ENCODE measurements at regions not wholly inside any gene's neighbourhood (a gene's known extent, or its start where the extent isn't known, plus 50 kb on each side); places are given as distances from the start of the nearest gene placed in this dataset.
"Not testable (repeated sequence)": the region's sequence is repeated elsewhere in the genome, so short reads cannot be mapped to it uniquely, and the experiment has no call there.

- H3K4me3 ChIP-seq (ENCODE audit: low read depth, low read length, poor library complexity, severe bottlenecking) = no peak overlapping the region
- H2AFZ ChIP-seq (ENCODE audit: low read length) = no peak overlapping the region
- TF ChIP-seq CTCF (IDR thresholded peaks at IDR 0.05; ENCODE audit: low read length) (no peak), EZH2 (IDR thresholded peaks at IDR 0.05; ENCODE audit: borderline replicate concordance, low read length) (no peak)
- H3K9me2 ChIP-seq (ENCODE audit: low read depth, low read length) = no peaks in the 10 kb centered on the region
- H3K27ac ChIP-seq (ENCODE audit: low read depth, low read length, poor library complexity, severe bottlenecking) = no peak overlapping the region
- H3K4me2 ChIP-seq (ENCODE audit: low read length) = no peak overlapping the region
- H3K27me3 ChIP-seq (ENCODE audit: insufficient read depth, low read length) = no peaks in the 10 kb centered on the region
- H3K9me3 ChIP-seq (ENCODE audit: low read length) = no peaks in the 10 kb centered on the region
- peaks cover 12% of the 10 kb centered on the region for H3K4me1 ChIP-seq (ENCODE audit: insufficient read depth, low read length, severe bottlenecking)
- no peaks in the 10 kb centered on the region for H4K20me1 ChIP-seq (ENCODE audit: insufficient read depth, low read length)
- H3K9ac ChIP-seq (ENCODE audit: low read length) = no peak overlapping the region
- no peaks in the 10 kb centered on the region for H3F3A ChIP-seq (ENCODE audit: insufficient read depth, low read length)
- no peaks in the 10 kb centered on the region for H3K36me3 ChIP-seq (ENCODE audit: insufficient read depth, low read length)
- no peaks in the 10 kb centered on the region for H3K79me2 ChIP-seq (ENCODE audit: insufficient read depth, low read length)
These were observed 245.0 kb downstream of the UTRN start for GRCh38 chr6:144530118-144530517.

GRCh38 chr6:144532238-144532637 is 247.1 kb downstream of the UTRN start:
- H3K9me3 ChIP-seq (ENCODE audit: low read length); H4K20me1 ChIP-seq (ENCODE audit: insufficient read depth, low read length); H3K27ac ChIP-seq (ENCODE audit: low read depth, low read length, poor library complexity, severe bottlenecking); H3K9ac ChIP-seq (ENCODE audit: low read length); H3F3A ChIP-seq (ENCODE audit: insufficient read depth, low read length); H3K79me2 ChIP-seq (ENCODE audit: insufficient read depth, low read length); H3K27me3 ChIP-seq (ENCODE audit: insufficient read depth, low read length); H2AFZ ChIP-seq (ENCODE audit: low read length); H3K4me2 ChIP-seq (ENCODE audit: low read length); H3K36me3 ChIP-seq (ENCODE audit: insufficient read depth, low read length); H3K4me3 ChIP-seq (ENCODE audit: low read depth, low read length, poor library complexity, severe bottlenecking); H3K9me2 ChIP-seq (ENCODE audit: low read depth, low read length): not testable (repeated sequence)
- H3K4me1 ChIP-seq (ENCODE audit: insufficient read depth, low read length, severe bottlenecking) = peaks cover 12% of the 10 kb centered on the region

- no peaks in the 10 kb centered on the region for H3K79me2 ChIP-seq (ENCODE audit: insufficient read depth, low read length)
- H3K27me3 ChIP-seq (ENCODE audit: insufficient read depth, low read length) = no peaks in the 10 kb centered on the region
- no peaks in the 10 kb centered on the region for H3K9me3 ChIP-seq (ENCODE audit: low read length)
- H3K4me2 ChIP-seq (ENCODE audit: low read length) = no peak overlapping the region
- H3K4me1 ChIP-seq (ENCODE audit: insufficient read depth, low read length, severe bottlenecking) = peaks cover 5% of the 10 kb centered on the region
- H3K9ac ChIP-seq (ENCODE audit: low read length) = no peak overlapping the region
- no peaks in the 10 kb centered on the region for H3K36me3 ChIP-seq (ENCODE audit: insufficient read depth, low read length)
- no peaks in the 10 kb centered on the region for H3F3A ChIP-seq (ENCODE audit: insufficient read depth, low read length)
- H3K27ac ChIP-seq (ENCODE audit: low read depth, low read length, poor library complexity, severe bottlenecking) = no peak overlapping the region
- no peak for TF ChIP-seq CTCF (IDR thresholded peaks at IDR 0.05; ENCODE audit: low read length)
- no peak for TF ChIP-seq EZH2 (IDR thresholded peaks at IDR 0.05; ENCODE audit: borderline replicate concordance, low read length)
- no peak overlapping the region for H2AFZ ChIP-seq (ENCODE audit: low read length)
- H3K9me2 ChIP-seq (ENCODE audit: low read depth, low read length) = no peaks in the 10 kb centered on the region
- H4K20me1 ChIP-seq (ENCODE audit: insufficient read depth, low read length) = no peaks in the 10 kb centered on the region
- no peak overlapping the region for H3K4me3 ChIP-seq (ENCODE audit: low read depth, low read length, poor library complexity, severe bottlenecking)
These were observed 249.0 kb downstream of the UTRN start for GRCh38 chr6:144534180-144534579.

GRCh38 chr6:144535630-144536029 is 250.5 kb downstream of the UTRN start:
- Histone ChIP-seq H3K36me3 (ENCODE audit: insufficient read depth, low read length) (no peaks in the 10 kb centered on the region), H3K9me2 (ENCODE audit: low read depth, low read length) (no peaks in the 10 kb centered on the region), H3K79me2 (ENCODE audit: insufficient read depth, low read length) (no peaks in the 10 kb centered on the region), H3F3A (ENCODE audit: insufficient read depth, low read length) (no peaks in the 10 kb centered on the region), H3K9ac (ENCODE audit: low read length) (no peak overlapping the region), H3K9me3 (ENCODE audit: low read length) (no peaks in the 10 kb centered on the region), H4K20me1 (ENCODE audit: insufficient read depth, low read length) (no peaks in the 10 kb centered on the region), H2AFZ (ENCODE audit: low read length) (no peak overlapping the region), H3K27me3 (ENCODE audit: insufficient read depth, low read length) (no peaks in the 10 kb centered on the region), H3K4me3 (ENCODE audit: low read depth, low read length, poor library complexity, severe bottlenecking) (no peak overlapping the region), H3K4me2 (ENCODE audit: low read length) (no peak overlapping the region), H3K4me1 (ENCODE audit: insufficient read depth, low read length, severe bottlenecking) (peaks cover 4% of the 10 kb centered on the region), H3K27ac (ENCODE audit: low read depth, low read length, poor library complexity, severe bottlenecking) (no peak overlapping the region)
- TF ChIP-seq CTCF (IDR thresholded peaks at IDR 0.05; ENCODE audit: low read length) (no peak), EZH2 (IDR thresholded peaks at IDR 0.05; ENCODE audit: borderline replicate concordance, low read length) (no peak)

All from OCI-LY1 (cell line).